ENCODE measurements at regions not wholly inside any gene's neighbourhood (a gene's known extent, or its start where the extent isn't known, plus 50 kb on each side); places are given as distances from the start of the nearest gene placed in this dataset.
"Not testable (repeated sequence)": the region's sequence is repeated elsewhere in the genome, so short reads cannot be mapped to it uniquely, and the experiment has no call there.

GRCh38 chr5:90111364-90112032, 298.1 kb downstream of the CETN3 start:
- H3K4me1 Mint-ChIP-seq (ENCODE audit: low read depth): no peaks in the 10 kb centered on the region
- no peak overlapping the region for H3K27ac Mint-ChIP-seq

GRCh38 chr5:90109285-90109684, 300.3 kb downstream of the CETN3 start:
- H3K4me1 Mint-ChIP-seq (ENCODE audit: low read depth): no peaks in the 10 kb centered on the region

More at GRCh38 chr5:90111364-90112032, 298.1 kb downstream of the CETN3 start:
- H3K9me3 Mint-ChIP-seq: no peaks in the 10 kb centered on the region
- H3K36me3 Mint-ChIP-seq (ENCODE audit: low read depth): no peaks in the 10 kb centered on the region
- H3K4me3 Mint-ChIP-seq: no peak overlapping the region
- no peaks in the 10 kb centered on the region for H3K27me3 Mint-ChIP-seq

GRCh38 chr5:90099099-90099498, 310.5 kb downstream of the CETN3 start:
- H3K27me3 Mint-ChIP-seq: no peaks in the 10 kb centered on the region
- no peak overlapping the region for H3K27ac Mint-ChIP-seq
- H3K4me1 Mint-ChIP-seq (ENCODE audit: low read depth): no peaks in the 10 kb centered on the region
- no peak overlapping the region for H3K4me3 Mint-ChIP-seq
- no peaks in the 10 kb centered on the region for H3K9me3 Mint-ChIP-seq
- H3K36me3 Mint-ChIP-seq (ENCODE audit: low read depth): no peaks in the 10 kb centered on the region

More at GRCh38 chr5:90109285-90109684, 300.3 kb downstream of the CETN3 start:
- Mint-ChIP-seq H3K27ac (no peak overlapping the region), H3K36me3 (ENCODE audit: low read depth) (no peaks in the 10 kb centered on the region), H3K9me3 (peaks cover 9% of the 10 kb centered on the region), H3K4me3 (no peak overlapping the region), H3K27me3 (no peaks in the 10 kb centered on the region)

GRCh38 chr5:90097082-90097477, 312.5 kb downstream of the CETN3 start:
- no peaks in the 10 kb centered on the region for H3K27me3 Mint-ChIP-seq
- no peaks in the 10 kb centered on the region for H3K36me3 Mint-ChIP-seq (ENCODE audit: low read depth)

GRCh38 chr5:90096415-90097081, 313.0 kb downstream of the CETN3 start:
- H3K4me3 Mint-ChIP-seq: no peak overlapping the region
- H3K9me3 Mint-ChIP-seq: no peaks in the 10 kb centered on the region
- no peaks in the 10 kb centered on the region for H3K4me1 Mint-ChIP-seq (ENCODE audit: low read depth)
- H3K27ac Mint-ChIP-seq: no peak overlapping the region
- no peaks in the 10 kb centered on the region for H3K27me3 Mint-ChIP-seq
- no peaks in the 10 kb centered on the region for H3K36me3 Mint-ChIP-seq (ENCODE audit: low read depth)

More at GRCh38 chr5:90097082-90097477, 312.5 kb downstream of the CETN3 start:
- H3K4me1 Mint-ChIP-seq (ENCODE audit: low read depth): no peaks in the 10 kb centered on the region
- no peak overlapping the region for H3K4me3 Mint-ChIP-seq
- no peaks in the 10 kb centered on the region for H3K9me3 Mint-ChIP-seq
- no peak overlapping the region for H3K27ac Mint-ChIP-seq

GRCh38 chr5:90095292-90096060, 314.1 kb downstream of the CETN3 start:
- H3K27me3 Mint-ChIP-seq: no peaks in the 10 kb centered on the region
- H3K36me3 Mint-ChIP-seq (ENCODE audit: low read depth): no peaks in the 10 kb centered on the region
- no peaks in the 10 kb centered on the region for H3K9me3 Mint-ChIP-seq
- no peak overlapping the region for H3K27ac Mint-ChIP-seq
- H3K4me1 Mint-ChIP-seq (ENCODE audit: low read depth): no peaks in the 10 kb centered on the region
- H3K4me3 Mint-ChIP-seq: no peak overlapping the region

GRCh38 chr5:90093751-90094485, 315.6 kb downstream of the CETN3 start:
- no peaks in the 10 kb centered on the region for H3K4me1 Mint-ChIP-seq (ENCODE audit: low read depth)
- H3K27me3 Mint-ChIP-seq: no peaks in the 10 kb centered on the region
- no peaks in the 10 kb centered on the region for H3K36me3 Mint-ChIP-seq (ENCODE audit: low read depth)
- peaks cover 1% of the 10 kb centered on the region for H3K9me3 Mint-ChIP-seq
- no peak overlapping the region for H3K4me3 Mint-ChIP-seq
- H3K27ac Mint-ChIP-seq: no peak overlapping the region

GRCh38 chr5:90092734-90093133, 316.8 kb downstream of the CETN3 start:
- no peaks in the 10 kb centered on the region for H3K4me1 Mint-ChIP-seq (ENCODE audit: low read depth)
- no peaks in the 10 kb centered on the region for H3K27me3 Mint-ChIP-seq
- no peak overlapping the region for H3K4me3 Mint-ChIP-seq
- H3K9me3 Mint-ChIP-seq: peaks cover 10% of the 10 kb centered on the region
- H3K36me3 Mint-ChIP-seq (ENCODE audit: low read depth): no peaks in the 10 kb centered on the region
- no peak overlapping the region for H3K27ac Mint-ChIP-seq

GRCh38 chr5:90084342-90084741, 325.2 kb downstream of the CETN3 start:
- peaks cover 22% of the 10 kb centered on the region for H3K9me3 Mint-ChIP-seq

GRCh38 chr5:90073026-90073570, 336.5 kb downstream of the CETN3 start:
- not testable (repeated sequence) for H3K27ac Mint-ChIP-seq; H3K27me3 Mint-ChIP-seq; H3K4me3 Mint-ChIP-seq; H3K36me3 Mint-ChIP-seq (ENCODE audit: low read depth); H3K9me3 Mint-ChIP-seq; H3K4me1 Mint-ChIP-seq (ENCODE audit: low read depth)

More at GRCh38 chr5:90084342-90084741, 325.2 kb downstream of the CETN3 start:
- H3K4me1 Mint-ChIP-seq (ENCODE audit: low read depth): no peaks in the 10 kb centered on the region
- no peaks in the 10 kb centered on the region for H3K27me3 Mint-ChIP-seq
- no peaks in the 10 kb centered on the region for H3K36me3 Mint-ChIP-seq (ENCODE audit: low read depth)
- no peak overlapping the region for H3K4me3 Mint-ChIP-seq
- H3K27ac Mint-ChIP-seq: no peak overlapping the region

- Mint-ChIP-seq H3K9me3 (peaks cover 5% of the 10 kb centered on the region), H3K4me1 (ENCODE audit: low read depth) (no peaks in the 10 kb centered on the region), H3K4me3 (no peak overlapping the region), H3K27me3 (no peaks in the 10 kb centered on the region), H3K27ac (no peak overlapping the region), H3K36me3 (ENCODE audit: low read depth) (no peaks in the 10 kb centered on the region)
Observed at GRCh38 chr5:90071656-90072055, 337.9 kb downstream of the CETN3 start.

GRCh38 chr5:90071066-90071465, 338.5 kb downstream of the CETN3 start:
- no peaks in the 10 kb centered on the region for H3K27me3 Mint-ChIP-seq
- H3K36me3 Mint-ChIP-seq (ENCODE audit: low read depth): no peaks in the 10 kb centered on the region
- H3K9me3 Mint-ChIP-seq: peaks cover 5% of the 10 kb centered on the region
- no peak overlapping the region for H3K4me3 Mint-ChIP-seq
- H3K27ac Mint-ChIP-seq: no peak overlapping the region
- H3K4me1 Mint-ChIP-seq (ENCODE audit: low read depth): no peaks in the 10 kb centered on the region

GRCh38 chr5:90066920-90067319, 342.6 kb downstream of the CETN3 start:
- H3K27ac Mint-ChIP-seq: no peak overlapping the region
- peaks cover under 1% of the 10 kb centered on the region for H3K9me3 Mint-ChIP-seq
- H3K36me3 Mint-ChIP-seq (ENCODE audit: low read depth): no peaks in the 10 kb centered on the region
- H3K4me3 Mint-ChIP-seq: no peak overlapping the region
- no peaks in the 10 kb centered on the region for H3K27me3 Mint-ChIP-seq
- H3K4me1 Mint-ChIP-seq (ENCODE audit: low read depth): no peaks in the 10 kb centered on the region

GRCh38 chr5:90056911-90057705, 352.4 kb downstream of the CETN3 start:
- H3K27me3 Mint-ChIP-seq: no peaks in the 10 kb centered on the region
- H3K36me3 Mint-ChIP-seq (ENCODE audit: low read depth): no peaks in the 10 kb centered on the region
- no peaks in the 10 kb centered on the region for H3K4me1 Mint-ChIP-seq (ENCODE audit: low read depth)
- no peak overlapping the region for H3K27ac Mint-ChIP-seq
- H3K4me3 Mint-ChIP-seq: no peak overlapping the region
- peaks cover 11% of the 10 kb centered on the region for H3K9me3 Mint-ChIP-seq
